ENCODE measurements at regions not wholly inside any gene's neighbourhood (a gene's known extent, or its start where the extent isn't known, plus 50 kb on each side); places are given as distances from the start of the nearest gene placed in this dataset.

- no peaks in the 10 kb centered on the region for H3K4me1 ChIP-seq (ENCODE audit: insufficient read depth, low read length, poor library complexity, severe bottlenecking)
- CTCF ChIA-PET (ENCODE audit: unreplicated experiment) = no interaction called here
- intact Hi-C loops (cut with micrococcal nuclease; ENCODE audit: unreplicated experiment) = no loop called here
- TF ChIP-seq, protein P1, sequence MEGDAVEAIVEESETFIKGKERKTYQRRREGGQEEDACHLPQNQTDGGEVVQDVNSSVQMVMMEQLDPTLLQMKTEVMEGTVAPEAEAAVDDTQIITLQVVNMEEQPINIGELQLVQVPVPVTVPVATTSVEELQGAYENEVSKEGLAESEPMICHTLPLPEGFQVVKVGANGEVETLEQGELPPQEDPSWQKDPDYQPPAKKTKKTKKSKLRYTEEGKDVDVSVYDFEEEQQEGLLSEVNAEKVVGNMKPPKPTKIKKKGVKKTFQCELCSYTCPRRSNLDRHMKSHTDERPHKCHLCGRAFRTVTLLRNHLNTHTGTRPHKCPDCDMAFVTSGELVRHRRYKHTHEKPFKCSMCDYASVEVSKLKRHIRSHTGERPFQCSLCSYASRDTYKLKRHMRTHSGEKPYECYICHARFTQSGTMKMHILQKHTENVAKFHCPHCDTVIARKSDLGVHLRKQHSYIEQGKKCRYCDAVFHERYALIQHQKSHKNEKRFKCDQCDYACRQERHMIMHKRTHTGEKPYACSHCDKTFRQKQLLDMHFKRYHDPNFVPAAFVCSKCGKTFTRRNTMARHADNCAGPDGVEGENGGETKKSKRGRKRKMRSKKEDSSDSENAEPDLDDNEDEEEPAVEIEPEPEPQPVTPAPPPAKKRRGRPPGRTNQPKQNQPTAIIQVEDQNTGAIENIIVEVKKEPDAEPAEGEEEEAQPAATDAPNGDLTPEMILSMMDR (conservative IDR thresholded peaks at IDR 0.05; ENCODE audit: low read length) = no peak
- TF ChIP-seq EZH2phosphoT487 (IDR thresholded peaks at IDR 0.05; ENCODE audit: borderline replicate concordance, low read depth, low read length) = no peak
- H3K79me2 ChIP-seq (ENCODE audit: insufficient read depth, low read depth, low read length) = no peaks in the 10 kb centered on the region
- no peak overlapping the region for H3K4me2 ChIP-seq (ENCODE audit: low read length)
- POLR2A ChIA-PET = interaction anchor here (1.4 kb wide), 1 partner anchor 8 kb away, joined by 3 read pairs; no protein-coding TSS in a partner anchor
- no peak for DNase-seq (ENCODE audit: low spot score)
- no peaks in the 10 kb centered on the region for H3K36me3 ChIP-seq (ENCODE audit: insufficient read depth, low read length)
- no TSS peak for BruUV-seq (replicated peaks)
- H3K9me2 ChIP-seq (ENCODE audit: insufficient read depth, low read length) = no peaks in the 10 kb centered on the region
- H2AFZ ChIP-seq (ENCODE audit: low read length) = no peak overlapping the region
- no peaks in the 10 kb centered on the region for H4K20me1 ChIP-seq (ENCODE audit: insufficient read depth, low read length)
- 0 out of 2 replicates have a peak, but pooled peaks cover 7% of the 10 kb centered on the region for H3K9me3 ChIP-seq (ENCODE audit: low read length)
- H3K27ac ChIP-seq (ENCODE audit: low read depth, low read length, poor library complexity, severe bottlenecking) = no peak overlapping the region
- no peak overlapping the region for H3K4me3 ChIP-seq (ENCODE audit: low read depth, low read length, poor library complexity, severe bottlenecking)
Observed at GRCh38 chr4:162268911-162269310, 105.1 kb upstream of the FSTL5 start.

DNA sequence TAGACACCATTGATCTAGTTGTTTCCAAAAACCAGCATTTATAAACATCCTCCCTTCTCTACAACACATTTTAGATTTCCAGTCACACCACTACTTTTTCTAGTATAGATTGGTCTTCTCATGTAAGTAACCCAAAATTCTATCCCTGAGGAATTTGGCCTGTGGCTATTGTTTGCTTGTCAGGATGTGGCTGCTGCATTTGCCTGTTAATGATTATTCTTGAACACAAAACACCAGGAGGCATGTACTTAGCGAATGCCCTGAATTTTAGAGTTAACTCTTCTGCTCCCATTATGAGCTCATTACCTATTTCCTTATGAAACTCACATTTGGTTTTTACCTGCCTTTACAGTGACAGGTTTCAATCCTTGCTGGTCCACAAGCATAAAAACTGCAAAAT is 102.0 kb upstream of the FSTL5 start:
- no peaks in the 10 kb centered on the region for H3K79me2 ChIP-seq (ENCODE audit: insufficient read depth, low read depth, low read length)
- no peak overlapping the region for H3K27ac ChIP-seq (ENCODE audit: low read depth, low read length, poor library complexity, severe bottlenecking)
- H3K9me3 ChIP-seq (ENCODE audit: low read length) = 0 out of 2 replicates have a peak, but pooled peaks cover 7% of the 10 kb centered on the region
- no TSS peak for BruUV-seq (replicated peaks)
- H3K36me3 ChIP-seq (ENCODE audit: insufficient read depth, low read length) = no peaks in the 10 kb centered on the region
- TF ChIP-seq, protein P1 (conservative IDR thresholded peaks at IDR 0.05; ENCODE audit: low read length) = no peak
- TF ChIP-seq EZH2phosphoT487 (IDR thresholded peaks at IDR 0.05; ENCODE audit: borderline replicate concordance, low read depth, low read length) = no peak
- DNase-seq (ENCODE audit: low spot score) = no peak
- H3K4me3 ChIP-seq (ENCODE audit: low read depth, low read length, poor library complexity, severe bottlenecking) = no peak overlapping the region
- H3K4me1 ChIP-seq (ENCODE audit: insufficient read depth, low read length, poor library complexity, severe bottlenecking) = no peaks in the 10 kb centered on the region
- H3K4me2 ChIP-seq (ENCODE audit: low read length) = no peak overlapping the region
- no peaks in the 10 kb centered on the region for H3K9me2 ChIP-seq (ENCODE audit: insufficient read depth, low read length)
- CTCF ChIA-PET (ENCODE audit: unreplicated experiment) = no interaction called here
- intact Hi-C loops (cut with micrococcal nuclease; ENCODE audit: unreplicated experiment) = no loop called here
- H2AFZ ChIP-seq (ENCODE audit: low read length) = no peak overlapping the region
- no peaks in the 10 kb centered on the region for H4K20me1 ChIP-seq (ENCODE audit: insufficient read depth, low read length)
- POLR2A ChIA-PET = interaction anchor here (0.8 kb wide), 1 partner anchor 8 kb away, joined by 3 read pairs; no protein-coding TSS in a partner anchor

GRCh38 chr4:162245051-162245450 is 81.3 kb upstream of the FSTL5 start:
- Histone ChIP-seq H3K9me2 (ENCODE audit: insufficient read depth, low read length) (no peaks in the 10 kb centered on the region), H3K4me3 (ENCODE audit: low read depth, low read length, poor library complexity, severe bottlenecking) (no peak overlapping the region), H3K4me2 (ENCODE audit: low read length) (no peak overlapping the region), H3K9me3 (ENCODE audit: low read length) (no peaks in the 10 kb centered on the region), H4K20me1 (ENCODE audit: insufficient read depth, low read length) (no peaks in the 10 kb centered on the region), H2AFZ (ENCODE audit: low read length) (no peak overlapping the region), H3K36me3 (ENCODE audit: insufficient read depth, low read length) (no peaks in the 10 kb centered on the region), H3K27ac (ENCODE audit: low read depth, low read length, poor library complexity, severe bottlenecking) (no peak overlapping the region), H3K79me2 (ENCODE audit: insufficient read depth, low read depth, low read length) (no peaks in the 10 kb centered on the region), H3K4me1 (ENCODE audit: insufficient read depth, low read length, poor library complexity, severe bottlenecking) (no peaks in the 10 kb centered on the region)
- intact Hi-C loops (cut with micrococcal nuclease; ENCODE audit: unreplicated experiment) = no loop called here
- BruUV-seq (replicated peaks) = no TSS peak
- ChIA-PET POLR2A (no interaction called here), CTCF (ENCODE audit: unreplicated experiment) (no interaction called here)
- no peak for DNase-seq (ENCODE audit: low spot score)
- TF ChIP-seq, protein P1 (conservative IDR thresholded peaks at IDR 0.05; ENCODE audit: low read length) = no peak
- no peak for TF ChIP-seq EZH2phosphoT487 (IDR thresholded peaks at IDR 0.05; ENCODE audit: borderline replicate concordance, low read depth, low read length)
